Epithelial cell of proximal tubule (primary cell): ENCODE measurements at regions not wholly inside any gene's neighbourhood (a gene's known extent, or its start where the extent isn't known, plus 50 kb on each side); places are given as distances from the start of the nearest gene placed in this dataset.

Source experiments
- DNase-seq: peaks from one replicate; pipeline ENCODE4 v3.0.0-alpha.2; 2011; ENCODE audit warnings: low read depth
- H3K4me3 ChIP-seq: 2 replicates; pipeline ENCODE4 v1.5.1; 2011; ENCODE audit warnings: low read depth, mild to moderate bottlenecking, low read length
- TF ChIP-seq, protein P1 (sequence below): conservative IDR thresholded peaks from 2 replicates; pipeline ENCODE4 v1.5.1; 2012; ENCODE audit warnings: low read depth, mild to moderate bottlenecking, low read length

DNA sequence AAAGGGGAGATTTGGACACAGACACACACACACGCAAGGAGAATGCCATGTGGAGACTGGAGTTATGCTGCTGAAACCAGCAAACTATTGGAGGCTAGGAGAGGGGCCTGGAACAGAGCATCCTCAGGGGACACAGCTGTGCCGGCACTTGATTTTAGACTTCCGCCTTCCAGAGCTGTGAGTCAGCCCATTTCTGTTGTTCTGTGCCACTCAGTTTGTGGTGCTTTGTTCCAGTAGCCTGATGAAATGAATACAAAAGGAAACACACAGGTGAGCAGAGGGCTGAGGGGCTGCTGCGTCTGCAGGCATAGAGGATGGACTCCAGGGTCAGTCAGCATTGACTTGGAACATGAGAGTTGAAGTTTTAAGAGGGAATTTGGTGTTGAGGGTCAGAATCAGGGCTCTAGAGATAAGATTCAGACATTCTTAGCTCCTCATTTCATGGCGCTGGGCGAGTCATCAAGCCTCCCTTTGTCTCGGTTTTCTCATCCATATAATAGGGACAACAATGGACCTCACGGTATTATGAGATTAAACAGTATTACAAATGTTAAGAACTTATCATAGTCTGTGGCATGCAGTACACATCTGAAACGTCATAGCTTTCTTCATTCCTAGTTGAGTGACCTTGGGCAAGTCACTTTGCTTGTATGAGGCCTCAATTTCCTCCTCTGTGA, 191.0 kb downstream of the MIAT start:
- DNase-seq: no peak
- TF ChIP-seq, protein P1, sequence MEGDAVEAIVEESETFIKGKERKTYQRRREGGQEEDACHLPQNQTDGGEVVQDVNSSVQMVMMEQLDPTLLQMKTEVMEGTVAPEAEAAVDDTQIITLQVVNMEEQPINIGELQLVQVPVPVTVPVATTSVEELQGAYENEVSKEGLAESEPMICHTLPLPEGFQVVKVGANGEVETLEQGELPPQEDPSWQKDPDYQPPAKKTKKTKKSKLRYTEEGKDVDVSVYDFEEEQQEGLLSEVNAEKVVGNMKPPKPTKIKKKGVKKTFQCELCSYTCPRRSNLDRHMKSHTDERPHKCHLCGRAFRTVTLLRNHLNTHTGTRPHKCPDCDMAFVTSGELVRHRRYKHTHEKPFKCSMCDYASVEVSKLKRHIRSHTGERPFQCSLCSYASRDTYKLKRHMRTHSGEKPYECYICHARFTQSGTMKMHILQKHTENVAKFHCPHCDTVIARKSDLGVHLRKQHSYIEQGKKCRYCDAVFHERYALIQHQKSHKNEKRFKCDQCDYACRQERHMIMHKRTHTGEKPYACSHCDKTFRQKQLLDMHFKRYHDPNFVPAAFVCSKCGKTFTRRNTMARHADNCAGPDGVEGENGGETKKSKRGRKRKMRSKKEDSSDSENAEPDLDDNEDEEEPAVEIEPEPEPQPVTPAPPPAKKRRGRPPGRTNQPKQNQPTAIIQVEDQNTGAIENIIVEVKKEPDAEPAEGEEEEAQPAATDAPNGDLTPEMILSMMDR: no peak
- H3K4me3 ChIP-seq: no peak overlapping the region

DNA sequence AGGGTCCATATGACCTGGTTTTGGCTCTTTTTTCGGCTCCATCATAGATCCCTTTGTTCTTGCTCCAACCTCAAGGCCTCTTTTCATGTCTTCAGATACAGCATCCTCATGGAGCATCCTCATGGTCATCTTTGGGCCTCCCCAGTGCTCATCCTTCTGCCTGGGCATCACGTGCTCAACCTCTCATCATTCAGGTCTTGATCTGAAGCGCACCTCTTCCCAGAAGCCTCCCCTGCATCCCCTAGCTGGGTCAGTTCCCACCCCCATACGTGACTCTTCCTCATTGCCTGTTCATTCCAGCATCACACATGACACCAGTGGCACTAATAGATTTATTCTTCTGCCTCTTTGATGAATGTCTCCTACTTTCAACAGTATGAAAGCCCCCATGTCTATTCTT, 192.2 kb downstream of the MIAT start:
- TF ChIP-seq, protein P1: no peak
- H3K4me3 ChIP-seq: no peak overlapping the region
- DNase-seq: no peak

DNA sequence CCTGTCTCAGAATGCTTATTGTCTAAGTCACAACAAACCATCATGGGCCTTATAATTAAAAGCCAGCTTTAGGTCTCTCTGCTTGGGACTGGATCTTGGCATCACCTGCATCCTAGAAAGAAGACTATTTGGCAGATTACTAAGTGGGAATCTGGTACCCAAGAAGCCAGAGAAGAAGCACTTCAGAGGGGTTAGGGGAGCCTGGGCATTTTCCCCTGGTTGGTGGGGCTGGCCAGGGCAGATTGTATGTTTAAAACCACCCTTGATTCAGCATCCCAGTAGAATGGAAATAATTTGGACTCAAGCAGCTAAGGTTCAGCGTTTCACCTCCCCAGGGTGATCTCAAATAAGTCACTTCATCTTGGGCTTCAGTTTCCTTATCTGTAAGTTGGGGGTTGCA, 193.7 kb downstream of the MIAT start:
- TF ChIP-seq, protein P1: no peak
- DNase-seq: no peak
- no peak overlapping the region for H3K4me3 ChIP-seq

DNA sequence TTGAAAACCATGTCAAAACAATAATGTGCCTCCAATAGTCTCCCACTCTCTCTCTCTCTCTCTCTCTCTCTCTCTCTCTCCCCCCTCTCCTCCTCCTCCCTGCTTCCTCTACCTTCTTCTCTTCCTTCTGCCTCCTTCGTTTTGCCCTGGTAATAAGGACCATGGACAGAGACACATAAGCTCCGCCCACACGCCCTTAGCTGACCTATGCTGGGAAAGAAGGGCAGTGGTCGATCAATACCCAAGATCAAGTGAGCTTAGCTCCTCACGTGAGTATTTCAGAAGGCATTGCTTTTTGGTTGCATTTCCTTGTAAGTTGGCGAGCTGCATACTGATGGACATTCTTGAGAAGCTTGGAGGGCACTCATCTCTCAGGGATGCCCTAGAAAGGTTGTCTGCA, 194.8 kb downstream of the MIAT start:
- DNase-seq: no peak
- H3K4me3 ChIP-seq: no peak overlapping the region
- TF ChIP-seq, protein P1: no peak

DNA sequence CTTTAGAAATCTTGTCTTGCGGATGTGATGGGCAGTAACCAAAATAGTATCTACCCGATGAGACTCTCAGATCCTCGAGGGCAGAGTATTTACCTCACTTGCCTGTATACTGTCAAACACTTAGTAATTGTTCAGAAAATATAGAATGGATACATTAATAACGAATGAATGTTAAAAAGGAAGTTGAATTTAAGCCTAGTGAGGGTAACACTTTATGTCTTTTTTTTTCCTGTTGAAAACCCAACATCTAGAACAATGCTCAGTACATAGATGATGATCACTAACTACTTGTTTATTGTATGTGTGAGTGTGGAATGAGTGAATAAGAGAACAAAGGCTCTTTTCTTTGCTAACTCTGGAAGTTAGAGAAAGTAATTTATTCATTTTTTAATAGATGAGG, 195.7 kb downstream of the MIAT start:
- DNase-seq: no peak
- TF ChIP-seq, protein P1: no peak
- H3K4me3 ChIP-seq: no peak overlapping the region

DNA sequence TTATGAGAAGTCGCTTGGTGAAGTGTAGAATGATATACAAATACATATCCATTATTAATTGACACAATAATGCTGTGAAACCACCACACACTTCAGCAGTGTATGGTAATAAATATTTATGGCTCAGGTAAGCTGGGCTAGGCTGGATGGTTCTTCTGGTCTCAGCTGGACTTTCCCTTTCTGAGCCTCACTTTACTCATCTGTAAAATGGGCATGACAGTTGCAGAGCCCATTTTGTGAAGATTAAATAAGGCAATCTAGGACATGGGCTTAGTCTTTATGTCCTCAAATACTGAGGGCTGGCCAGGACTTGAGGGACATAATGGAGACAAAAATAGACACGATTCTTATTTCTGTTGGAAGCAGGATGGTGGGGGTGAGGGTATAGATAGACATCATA, 196.1 kb downstream of the MIAT start:
- TF ChIP-seq, protein P1: no peak
- H3K4me3 ChIP-seq: no peak overlapping the region
- DNase-seq: no peak

DNA sequence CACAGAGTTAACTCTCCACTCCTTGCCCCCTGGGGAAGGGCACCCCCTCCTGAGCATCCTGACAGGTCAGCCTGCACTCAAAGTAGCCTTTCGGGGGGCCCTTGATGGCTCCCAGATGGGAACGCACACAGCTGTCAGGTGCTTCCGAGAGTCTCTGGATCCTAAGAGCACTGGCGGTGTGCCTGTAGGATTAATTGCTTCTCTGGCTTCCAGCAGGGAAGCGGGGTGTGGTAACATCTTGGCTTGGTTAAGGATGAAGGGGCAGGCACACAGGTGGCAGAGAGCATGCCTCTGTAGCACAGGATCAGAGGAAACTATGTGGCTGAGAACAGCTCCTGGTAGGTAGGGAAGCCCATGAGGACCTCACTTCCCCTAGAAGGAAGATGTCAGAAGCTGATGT, 199.8 kb downstream of the MIAT start:
- TF ChIP-seq, protein P1: no peak
- no peak for DNase-seq
- H3K4me3 ChIP-seq: no peak overlapping the region
